Stomach (tissue), 4 donors: ENCODE measurements at regions not wholly inside any gene's neighbourhood (a gene's known extent, or its start where the extent isn't known, plus 50 kb on each side); places are given as distances from the start of the nearest gene placed in this dataset.

ENCODE experiments used
- POLR2A ChIP-seq, 4 donors: fragments of 450-650 bp; IDR thresholded peaks; one replicate each; pipeline ENCODE4 v1.6.1; 2016; ENCODE audit warnings: antibody characterized with exemption in 4 of 4, control low read depth in 2 of 4, mild to moderate bottlenecking in 1 of 4, moderate library complexity in 1 of 4
- TF ChIP-seq, protein P1 (sequence below), 7 experiments: fragments of 450-650 bp in 4 of 7; fragments of 200-600 bp in 3 of 7; sonication (generic) in 3 of 7; IDR thresholded peaks; one replicate each; pipeline ENCODE4 v1.5.1; 2016 to 2019; ENCODE audit warnings: antibody characterized with exemption in 7 of 7, control low read depth in 2 of 7, mild to moderate bottlenecking in 1 of 7

DNA sequence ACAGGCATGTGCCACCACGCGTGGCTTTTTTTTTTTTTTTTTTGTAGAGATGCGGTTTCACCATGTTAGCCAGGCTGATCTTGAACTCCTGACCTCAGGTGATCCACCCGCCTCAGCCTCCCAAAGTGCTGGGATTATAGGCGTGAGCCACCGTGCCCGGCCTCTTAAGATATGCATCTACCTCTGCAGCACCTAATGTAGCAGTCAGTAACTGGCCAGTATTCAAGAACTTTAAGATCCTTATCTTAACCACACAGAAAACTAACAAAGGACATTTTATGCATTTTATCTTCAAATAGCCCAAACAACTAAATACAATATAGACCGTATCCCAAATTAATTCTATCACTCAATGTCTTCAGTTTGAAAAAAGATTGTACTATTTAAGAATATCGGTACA lies 618.7 kb downstream of the TLE1 start:
- TF ChIP-seq, protein P1, sequence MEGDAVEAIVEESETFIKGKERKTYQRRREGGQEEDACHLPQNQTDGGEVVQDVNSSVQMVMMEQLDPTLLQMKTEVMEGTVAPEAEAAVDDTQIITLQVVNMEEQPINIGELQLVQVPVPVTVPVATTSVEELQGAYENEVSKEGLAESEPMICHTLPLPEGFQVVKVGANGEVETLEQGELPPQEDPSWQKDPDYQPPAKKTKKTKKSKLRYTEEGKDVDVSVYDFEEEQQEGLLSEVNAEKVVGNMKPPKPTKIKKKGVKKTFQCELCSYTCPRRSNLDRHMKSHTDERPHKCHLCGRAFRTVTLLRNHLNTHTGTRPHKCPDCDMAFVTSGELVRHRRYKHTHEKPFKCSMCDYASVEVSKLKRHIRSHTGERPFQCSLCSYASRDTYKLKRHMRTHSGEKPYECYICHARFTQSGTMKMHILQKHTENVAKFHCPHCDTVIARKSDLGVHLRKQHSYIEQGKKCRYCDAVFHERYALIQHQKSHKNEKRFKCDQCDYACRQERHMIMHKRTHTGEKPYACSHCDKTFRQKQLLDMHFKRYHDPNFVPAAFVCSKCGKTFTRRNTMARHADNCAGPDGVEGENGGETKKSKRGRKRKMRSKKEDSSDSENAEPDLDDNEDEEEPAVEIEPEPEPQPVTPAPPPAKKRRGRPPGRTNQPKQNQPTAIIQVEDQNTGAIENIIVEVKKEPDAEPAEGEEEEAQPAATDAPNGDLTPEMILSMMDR (IDR thresholded peaks at IDR 0.05), result no peak
- no peak for TF ChIP-seq POLR2A (IDR thresholded peaks at IDR 0.05)
